ENCODE measurements at regions not wholly inside any gene's neighbourhood (a gene's known extent, or its start where the extent isn't known, plus 50 kb on each side); places are given as distances from the start of the nearest gene placed in this dataset.

DNA sequence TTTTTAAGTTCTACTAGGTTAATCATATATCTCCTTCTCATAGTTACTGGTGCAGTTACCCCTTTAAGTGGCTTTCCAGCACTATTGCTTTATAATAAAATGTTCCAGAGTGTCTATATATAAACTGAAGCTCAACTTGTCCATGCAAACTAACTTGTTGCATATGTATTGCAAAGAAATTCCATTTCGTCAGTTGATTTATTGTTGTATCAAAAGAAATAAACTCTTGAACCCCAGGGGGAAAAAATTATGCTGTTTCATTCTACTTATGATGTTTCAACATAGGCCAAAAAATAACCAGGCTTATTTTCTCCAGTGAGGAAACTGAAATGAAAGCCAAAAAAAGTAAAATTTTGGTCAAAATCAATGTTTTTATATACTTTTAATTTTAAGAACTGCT is 491.9 kb downstream of the NR4A2 start:
- H3K4ac ChIP-seq (ENCODE audit: low read depth, low read length) = no peak overlapping the region
- intact Hi-C loops (cut with micrococcal nuclease) = no loop called here
- ChIA-PET POLR2A (ENCODE audit: unreplicated experiment) (no interaction called here), CTCF (no interaction called here)
- no peaks in the 10 kb centered on the region for H3K9me1 ChIP-seq (ENCODE audit: insufficient read depth, low read length)
- no peak overlapping the region for H2AFZ ChIP-seq (replicated peaks; ENCODE audit: low read length, poor library complexity)
- H3K56ac ChIP-seq (ENCODE audit: extremely low read depth, insufficient read depth, low read length) = no peak overlapping the region
- no peak overlapping the region for H3K14ac ChIP-seq (replicated peaks; ENCODE audit: low read depth, low read length)
- H2AK5ac ChIP-seq (ENCODE audit: low read depth, low read length) = no peak overlapping the region
- in situ Hi-C loops (cut with MboI; ENCODE audit: low sequenced_read_pairs) = no loop called here
- no peaks in the 10 kb centered on the region for H4K20me1 ChIP-seq (ENCODE audit: insufficient read depth, low read length)
- no peak overlapping the region for H3K18ac ChIP-seq (ENCODE audit: low read depth, low read length)
- no peak for DNase-seq
- dilution Hi-C loops (cut with HindIII; ENCODE audit: low sequenced_read_pairs, unreplicated experiment) = no loop called here
- peaks cover 8% of the 10 kb centered on the region; the same call in 1 of the 2 replicates for H3K9me3 ChIP-seq (ENCODE audit: control insufficient read depth, insufficient read depth, low read length)
- WGBS, 2 experiments (ENCODE audit: extremely low coverage in 2 of 2, insufficient read length in 1 of 2) = no CpG with 5 or more reads among the region's 1 CpG
- no peak overlapping the region for H3K4me3 ChIP-seq (ENCODE audit: insufficient read depth, low read depth, low read length)
- H3K27me3 ChIP-seq (ENCODE audit: control insufficient read depth, insufficient read depth, low read length) = no peaks in the 10 kb centered on the region
- no peak overlapping the region for H2BK120ac ChIP-seq (ENCODE audit: low read depth, low read length)
- no peak overlapping the region for H2BK5ac ChIP-seq (ENCODE audit: low read depth, low read length, poor library complexity, severe bottlenecking)
- H3K27ac ChIP-seq (ENCODE audit: insufficient read depth, low read length) = no peak overlapping the region
- H2AK9ac ChIP-seq (replicated peaks; ENCODE audit: low read depth, low read length, poor library complexity) = no peak overlapping the region
- no peak for ATAC-seq (ENCODE audit: low read depth)
- no peak overlapping the region for H4K8ac ChIP-seq (ENCODE audit: low read depth in 2 of 2, low read length in 2 of 2)
- TF ChIP-seq RAD21 (IDR thresholded peaks at IDR 0.05; ENCODE audit: low read length) = no peak
- no peak for TF ChIP-seq FOS (IDR thresholded peaks at IDR 0.05; ENCODE audit: low read depth, low read length)
- no peak for TF ChIP-seq MAZ (IDR thresholded peaks at IDR 0.05; ENCODE audit: borderline replicate concordance, low read depth, low read length)
- TF ChIP-seq BHLHE40 (IDR thresholded peaks at IDR 0.05; ENCODE audit: low read depth, low read length) = no peak
- TF ChIP-seq MXI1 (IDR thresholded peaks at IDR 0.05; ENCODE audit: borderline replicate concordance, low read depth, low read length) = no peak
- TF ChIP-seq, protein P1, sequence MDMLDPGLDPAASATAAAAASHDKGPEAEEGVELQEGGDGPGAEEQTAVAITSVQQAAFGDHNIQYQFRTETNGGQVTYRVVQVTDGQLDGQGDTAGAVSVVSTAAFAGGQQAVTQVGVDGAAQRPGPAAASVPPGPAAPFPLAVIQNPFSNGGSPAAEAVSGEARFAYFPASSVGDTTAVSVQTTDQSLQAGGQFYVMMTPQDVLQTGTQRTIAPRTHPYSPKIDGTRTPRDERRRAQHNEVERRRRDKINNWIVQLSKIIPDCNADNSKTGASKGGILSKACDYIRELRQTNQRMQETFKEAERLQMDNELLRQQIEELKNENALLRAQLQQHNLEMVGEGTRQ (IDR thresholded peaks at IDR 0.05; ENCODE audit: low read depth, low read length) = no peak
- TF ChIP-seq CTCF (conservative IDR thresholded peaks at IDR 0.05; ENCODE audit: low read depth, low read length) = no peak
- H3K36me3 ChIP-seq (ENCODE audit: control insufficient read depth, insufficient read depth, low read length) = no peaks in the 10 kb centered on the region
- no peak overlapping the region for H2BK15ac ChIP-seq (ENCODE audit: low read depth, low read length)
- H3K79me1 ChIP-seq (ENCODE audit: low read depth in 1 of 2, low read length in 2 of 2) = no peaks in the 10 kb centered on the region
- no peak overlapping the region for H4K5ac ChIP-seq (ENCODE audit: low read depth, low read length)
- H4K91ac ChIP-seq (ENCODE audit: insufficient read depth, low read depth, low read length) = no peak overlapping the region
- H3K9ac ChIP-seq (ENCODE audit: low read depth, low read length) = no peak overlapping the region
- H3K23ac ChIP-seq (ENCODE audit: low read depth, low read length) = no peak overlapping the region
- BruUV-seq (replicated peaks) = no TSS peak
- H3K4me1 ChIP-seq (ENCODE audit: control insufficient read depth, insufficient read depth, low read length) = no peaks in the 10 kb centered on the region
- no peak overlapping the region for H3K4me2 ChIP-seq (ENCODE audit: low read depth, low read length)
- H2BK20ac ChIP-seq (ENCODE audit: low read depth, low read length) = no peak overlapping the region

Measured in IMR-90 (cell line).